Caco-2 (cell line): ENCODE measurements at regions not wholly inside any gene's neighbourhood (a gene's known extent, or its start where the extent isn't known, plus 50 kb on each side); places are given as distances from the start of the nearest gene placed in this dataset.

ENCODE experiments used
- BruUV-seq: library from RNA; stranded (reverse); fragments of 400-500 nt; replicated peaks from 2 replicates; lab custom pipeline; 2021; lab: Mats Ljungman, UMichigan
- CTCF ChIA-PET: fragments of 300-600 bp; sonication (Branson Sonifier 250); formaldehyde crosslinking; loops from one replicate; lab custom pipeline; 2022; ENCODE audit warnings: antibody characterized with exemption; lab: Charles Lee
- POLR2A ChIA-PET: fragments of 300-600 bp; sonication (Branson Sonifier 250); formaldehyde crosslinking; loops from one replicate; lab custom pipeline; 2022; ENCODE audit warnings: antibody characterized with exemption; lab: Charles Lee
- DNase-seq, 2 experiments: peaks; one replicate each; pipeline versions ENCODE4 v3.0.0 to v3.0.0-alpha.2; 2020 to 2022
- H3K27me3 ChIP-seq: replicated peaks from 2 replicates; pipeline ENCODE4 v1.6.0; 2011; ENCODE audit warnings: low read length; ENCODE audit not compliant: control insufficient read depth, insufficient read depth
- H3K36me3 ChIP-seq: 2 replicates; pipeline ENCODE4 v1.5.1; 2011; ENCODE audit warnings: low read length; ENCODE audit not compliant: control insufficient read depth, insufficient read depth
- H3K4me1 ChIP-seq: fragments of 250-450 bp; sonication (Bioruptor Pico); 2 replicates; pipeline ENCODE4 v1.5.1; 2020; ENCODE audit warnings: mild to moderate bottlenecking
- H3K4me3 ChIP-seq: 2 replicates; pipeline ENCODE4 v1.5.1; 2011; ENCODE audit warnings: low read depth, mild to moderate bottlenecking, control low read depth, low read length
- H3K9me3 ChIP-seq: fragments of 250-450 bp; sonication (Bioruptor Pico); 2 replicates; pipeline ENCODE4 v1.5.1; 2020; ENCODE audit warnings: mild to moderate bottlenecking, moderate library complexity
- H3K27ac Mint-ChIP-seq: one replicate; pipeline ENCODE4 v1.8.0; 2022; ENCODE audit warnings: mixed read lengths; ENCODE audit not compliant: unreplicated experiment
- H3K27me3 Mint-ChIP-seq: one replicate; pipeline ENCODE4 v1.8.0; 2022; ENCODE audit warnings: mixed read lengths; ENCODE audit not compliant: insufficient read depth, unreplicated experiment
- H3K36me3 Mint-ChIP-seq: one replicate; pipeline ENCODE4 v1.8.0; 2022; ENCODE audit warnings: mild to moderate bottlenecking, mixed read lengths; ENCODE audit not compliant: insufficient read depth, unreplicated experiment
- H3K4me1 Mint-ChIP-seq: one replicate; pipeline ENCODE4 v1.8.0; 2022; ENCODE audit warnings: low read depth, mixed read lengths; ENCODE audit not compliant: unreplicated experiment
- H3K4me3 Mint-ChIP-seq: one replicate; pipeline ENCODE4 v1.8.0; 2022; ENCODE audit warnings: mild to moderate bottlenecking, moderate library complexity, mixed read lengths; ENCODE audit not compliant: unreplicated experiment
- H3K9me3 Mint-ChIP-seq: one replicate; pipeline ENCODE4 v1.8.0; 2022; ENCODE audit warnings: mixed read lengths; ENCODE audit not compliant: unreplicated experiment
- intact Hi-C: fragments of 100-400 bp; cut with micrococcal nuclease; formaldehyde crosslinking; loops from one replicate; pipeline ENCODE4 v1.10.0; 2022; ENCODE audit not compliant: unreplicated experiment
- TF ChIP-seq, protein P1 (sequence below), 2 experiments: fragments of 200-600 bp in 1 of 2; IDR thresholded peaks; 1 replicate in 1 of 2; 2 replicates in 1 of 2; pipeline versions ENCODE4 v1.5.1 to v1.8.0; 2011 to 2022; ENCODE audit warnings: antibody characterized with exemption in 1 of 2, control low read depth in 1 of 2, inconsistent platforms in 1 of 2, low read depth in 1 of 2, low read length in 1 of 2, mild to moderate bottlenecking in 1 of 2, moderate library complexity in 1 of 2; ENCODE audit not compliant: insufficient read depth in 1 of 2, severe bottlenecking in 1 of 2, unreplicated experiment in 1 of 2

DNA sequence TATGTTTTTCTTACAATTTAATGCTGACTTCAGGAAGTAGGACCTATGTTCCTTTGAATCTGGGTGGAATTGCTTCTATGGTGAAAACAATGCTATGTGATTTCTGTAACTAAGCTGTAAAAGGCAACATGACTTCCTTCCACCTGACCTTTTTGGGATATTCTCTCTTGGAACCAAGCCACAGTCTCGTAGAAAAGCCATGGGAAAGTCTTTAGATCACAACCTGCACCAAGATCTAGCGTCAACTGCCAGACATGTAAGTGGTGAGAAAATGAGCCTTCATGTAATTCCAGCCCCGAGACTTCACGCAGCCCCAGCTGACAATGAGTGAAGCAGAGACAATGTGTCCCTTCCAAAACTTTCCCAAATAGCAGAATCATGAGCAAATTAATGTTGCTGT is 297.0 kb upstream of the DCAF8L1 start:
- H3K27ac Mint-ChIP-seq = no peak overlapping the region
- H3K27me3 Mint-ChIP-seq = no peaks in the 10 kb centered on the region
- DNase-seq = no peak
- CTCF ChIA-PET = no interaction called here
- intact Hi-C loops = no loop called here
- no peaks in the 10 kb centered on the region for H3K4me1 Mint-ChIP-seq
- no peaks in the 10 kb centered on the region for H3K36me3 Mint-ChIP-seq
- Histone ChIP-seq H3K4me3 (no peak overlapping the region), H3K36me3 (no peaks in the 10 kb centered on the region), H3K9me3 (no peaks in the 10 kb centered on the region), H3K27me3 (no peaks in the 10 kb centered on the region), H3K4me1 (no peaks in the 10 kb centered on the region)
- H3K4me3 Mint-ChIP-seq = no peak overlapping the region
- BruUV-seq = no TSS peak
- TF ChIP-seq, protein P1, sequence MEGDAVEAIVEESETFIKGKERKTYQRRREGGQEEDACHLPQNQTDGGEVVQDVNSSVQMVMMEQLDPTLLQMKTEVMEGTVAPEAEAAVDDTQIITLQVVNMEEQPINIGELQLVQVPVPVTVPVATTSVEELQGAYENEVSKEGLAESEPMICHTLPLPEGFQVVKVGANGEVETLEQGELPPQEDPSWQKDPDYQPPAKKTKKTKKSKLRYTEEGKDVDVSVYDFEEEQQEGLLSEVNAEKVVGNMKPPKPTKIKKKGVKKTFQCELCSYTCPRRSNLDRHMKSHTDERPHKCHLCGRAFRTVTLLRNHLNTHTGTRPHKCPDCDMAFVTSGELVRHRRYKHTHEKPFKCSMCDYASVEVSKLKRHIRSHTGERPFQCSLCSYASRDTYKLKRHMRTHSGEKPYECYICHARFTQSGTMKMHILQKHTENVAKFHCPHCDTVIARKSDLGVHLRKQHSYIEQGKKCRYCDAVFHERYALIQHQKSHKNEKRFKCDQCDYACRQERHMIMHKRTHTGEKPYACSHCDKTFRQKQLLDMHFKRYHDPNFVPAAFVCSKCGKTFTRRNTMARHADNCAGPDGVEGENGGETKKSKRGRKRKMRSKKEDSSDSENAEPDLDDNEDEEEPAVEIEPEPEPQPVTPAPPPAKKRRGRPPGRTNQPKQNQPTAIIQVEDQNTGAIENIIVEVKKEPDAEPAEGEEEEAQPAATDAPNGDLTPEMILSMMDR (IDR thresholded peaks at IDR 0.05; ENCODE audit: insufficient read depth in 1 of 2, low read depth in 1 of 2, low read length in 1 of 2, severe bottlenecking in 1 of 2, unreplicated experiment in 1 of 2) = no peak
- POLR2A ChIA-PET = no interaction called here
- H3K9me3 Mint-ChIP-seq = no peaks in the 10 kb centered on the region

DNA sequence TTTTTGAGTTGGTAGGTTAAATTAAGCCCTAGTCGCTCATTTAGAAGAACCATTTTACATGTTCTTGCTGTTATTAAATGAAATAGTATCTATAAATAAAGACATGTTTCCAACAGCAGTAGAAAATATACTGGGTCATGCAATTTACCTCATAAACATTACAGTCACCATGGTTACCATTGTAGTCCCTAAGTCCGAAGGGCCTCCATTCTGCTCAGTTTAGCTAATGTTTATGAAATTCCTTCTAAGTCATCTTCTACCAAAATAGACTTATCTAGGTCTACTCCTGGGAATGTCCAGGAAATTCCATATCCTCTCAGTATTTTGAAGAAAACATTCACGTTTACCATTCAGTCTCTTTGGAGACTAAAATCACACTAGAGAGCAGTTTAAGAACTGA is 292.5 kb upstream of the DCAF8L1 start:
- Mint-ChIP-seq H3K9me3 (no peaks in the 10 kb centered on the region), H3K27me3 (no peaks in the 10 kb centered on the region), H3K27ac (no peak overlapping the region), H3K36me3 (no peaks in the 10 kb centered on the region), H3K4me3 (no peak overlapping the region), H3K4me1 (no peaks in the 10 kb centered on the region)
- H3K27me3 ChIP-seq = no peaks in the 10 kb centered on the region
- TF ChIP-seq, protein P1 (IDR thresholded peaks at IDR 0.05; ENCODE audit: insufficient read depth in 1 of 2, low read depth in 1 of 2, low read length in 1 of 2, severe bottlenecking in 1 of 2, unreplicated experiment in 1 of 2) = no peak
- H3K4me1 ChIP-seq = no peaks in the 10 kb centered on the region
- no peak overlapping the region for H3K4me3 ChIP-seq
- BruUV-seq = no TSS peak
- DNase-seq = no peak
- CTCF ChIA-PET = no interaction called here
- no peaks in the 10 kb centered on the region for H3K36me3 ChIP-seq
- H3K9me3 ChIP-seq = no peaks in the 10 kb centered on the region
- intact Hi-C loops = no loop called here
- POLR2A ChIA-PET = no interaction called here

DNA sequence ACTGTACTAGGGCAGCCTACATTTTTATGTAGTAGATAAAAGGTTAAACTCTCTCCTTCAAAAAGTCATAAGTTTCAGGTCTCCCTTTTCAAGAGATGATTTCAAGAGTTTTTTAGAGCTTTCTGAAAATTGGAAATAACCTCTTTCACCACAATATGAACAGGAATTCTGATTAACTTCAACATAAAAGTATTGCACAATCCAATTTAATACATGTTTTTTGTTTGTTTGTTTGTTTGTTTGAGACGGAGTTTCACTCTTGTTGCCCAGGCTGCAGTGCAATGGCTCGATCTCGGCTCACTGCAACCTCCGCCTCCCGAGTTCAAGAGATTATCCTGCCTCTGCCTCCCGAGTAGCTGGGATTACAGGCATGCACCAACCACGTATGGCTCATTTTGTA is 265.4 kb upstream of the DCAF8L1 start:
- Histone ChIP-seq H3K4me1 (no peaks in the 10 kb centered on the region), H3K36me3 (no peaks in the 10 kb centered on the region), H3K4me3 (no peak overlapping the region), H3K9me3 (no peaks in the 10 kb centered on the region), H3K27me3 (no peaks in the 10 kb centered on the region)
- H3K9me3 Mint-ChIP-seq = no peaks in the 10 kb centered on the region
- CTCF ChIA-PET = no interaction called here
- H3K36me3 Mint-ChIP-seq = no peaks in the 10 kb centered on the region
- BruUV-seq = no TSS peak
- POLR2A ChIA-PET = no interaction called here
- no peaks in the 10 kb centered on the region for H3K4me1 Mint-ChIP-seq
- no peak overlapping the region for H3K4me3 Mint-ChIP-seq
- no peak overlapping the region for H3K27ac Mint-ChIP-seq
- intact Hi-C loops = no loop called here
- TF ChIP-seq, protein P1 (IDR thresholded peaks at IDR 0.05; ENCODE audit: insufficient read depth in 1 of 2, low read depth in 1 of 2, low read length in 1 of 2, severe bottlenecking in 1 of 2, unreplicated experiment in 1 of 2) = no peak
- DNase-seq = no peak
- H3K27me3 Mint-ChIP-seq = no peaks in the 10 kb centered on the region
